HG03139 (cell line): ENCODE measurements at regions not wholly inside any gene's neighbourhood (a gene's known extent, or its start where the extent isn't known, plus 50 kb on each side); places are given as distances from the start of the nearest gene placed in this dataset.
"Not testable (repeated sequence)": the region's sequence is repeated elsewhere in the genome, so short reads cannot be mapped to it uniquely, and the experiment has no call there.

ENCODE experiments used
- ATAC-seq: cut with Tn5 transposase; IDR thresholded peaks from one replicate; pipeline ENCODE4 v1.9.1; 2021; ENCODE audit not compliant: unreplicated experiment

- ATAC-seq = no peak
Measured at GRCh38 chr18:63071701-63072141, 247.8 kb downstream of the BCL2 start.

- ATAC-seq = no peak
Measured at GRCh38 chr18:63070767-63071502, 248.6 kb downstream of the BCL2 start.

DNA sequence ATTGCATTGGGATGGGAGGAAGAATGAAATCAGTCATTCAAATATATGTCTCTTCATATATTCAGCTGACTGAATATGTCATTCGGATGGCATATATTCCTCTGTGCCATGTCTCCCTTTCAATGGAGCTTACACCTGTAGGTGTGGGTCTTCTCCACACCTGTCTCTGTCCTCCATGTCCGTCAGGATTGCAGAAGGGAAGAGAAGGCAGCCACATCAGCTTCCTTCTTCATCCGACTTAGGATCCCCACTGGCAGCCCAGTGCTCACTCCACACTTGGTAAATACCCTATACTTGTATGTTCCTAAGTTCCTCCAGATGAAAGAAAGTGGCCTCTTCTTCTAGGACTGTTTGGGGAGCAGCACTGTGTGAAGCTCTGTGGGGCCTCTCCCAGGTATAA lies 250.1 kb downstream of the BCL2 start:
- no peak for ATAC-seq

- ATAC-seq = no peak
Measured at GRCh38 chr18:63067939-63068338, 251.6 kb downstream of the BCL2 start.

DNA sequence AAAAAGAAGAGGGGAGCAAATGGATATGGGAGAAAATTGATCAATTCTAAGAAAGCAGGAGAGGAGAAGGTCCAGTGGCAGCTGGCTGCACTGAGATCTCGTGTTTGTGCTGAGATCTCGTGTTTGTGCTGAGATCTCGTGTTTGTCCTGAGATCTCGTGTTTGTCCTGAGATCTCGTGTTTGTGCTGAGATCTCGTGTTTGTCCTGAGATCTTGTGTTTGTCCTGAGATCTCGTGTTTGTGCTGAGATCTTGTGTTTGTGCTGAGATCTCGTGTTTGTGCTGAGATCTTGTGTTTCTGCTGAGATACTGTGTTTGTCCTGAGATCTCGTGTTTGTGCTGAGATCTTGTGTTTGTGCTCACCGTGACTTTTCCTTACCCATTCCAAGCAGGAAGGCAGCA lies 254.4 kb downstream of the BCL2 start:
- no peak for ATAC-seq

- ATAC-seq = no peak
Measured at GRCh38 chr18:63063171-63063570, 256.4 kb downstream of the BCL2 start.

DNA sequence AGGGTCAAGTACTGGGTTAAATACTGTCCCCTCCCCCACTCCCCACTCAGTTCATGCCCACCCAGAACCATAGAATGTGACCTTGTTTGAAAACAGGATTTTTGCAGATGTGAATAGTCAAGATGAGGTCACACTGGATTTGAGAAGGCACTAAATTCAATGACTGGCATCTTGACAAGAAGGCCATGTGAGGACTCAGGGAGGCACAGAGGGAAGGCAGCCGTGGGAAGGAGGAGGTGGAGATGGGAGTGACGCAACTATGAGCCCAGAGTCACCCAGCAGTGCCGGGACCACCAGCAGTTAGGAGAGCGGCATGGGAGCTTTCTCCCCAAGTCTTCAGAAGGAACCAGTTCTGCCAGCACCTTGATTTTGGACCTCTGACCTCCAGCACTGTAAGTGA lies 257.3 kb downstream of the BCL2 start:
- no peak for ATAC-seq

DNA sequence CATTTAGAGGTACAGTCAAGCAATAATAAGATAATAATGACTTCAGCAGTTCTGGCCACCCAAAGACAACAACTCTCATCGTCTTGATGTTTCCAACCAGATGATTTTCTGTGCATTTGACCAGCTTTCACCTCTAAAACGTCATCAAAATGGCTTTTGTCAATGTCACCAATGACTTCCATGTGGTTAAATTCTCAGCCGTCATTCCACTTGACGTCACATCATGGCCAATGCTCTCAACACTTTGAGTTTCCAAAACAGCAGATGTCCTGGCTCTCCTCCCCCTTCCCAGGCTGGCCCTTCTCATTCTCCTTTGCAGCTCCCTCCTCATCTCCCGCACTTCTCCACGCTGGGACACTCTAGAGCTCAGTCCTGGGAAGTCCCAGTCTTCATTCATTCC lies 258.3 kb downstream of the BCL2 start:
- no peak for ATAC-seq

DNA sequence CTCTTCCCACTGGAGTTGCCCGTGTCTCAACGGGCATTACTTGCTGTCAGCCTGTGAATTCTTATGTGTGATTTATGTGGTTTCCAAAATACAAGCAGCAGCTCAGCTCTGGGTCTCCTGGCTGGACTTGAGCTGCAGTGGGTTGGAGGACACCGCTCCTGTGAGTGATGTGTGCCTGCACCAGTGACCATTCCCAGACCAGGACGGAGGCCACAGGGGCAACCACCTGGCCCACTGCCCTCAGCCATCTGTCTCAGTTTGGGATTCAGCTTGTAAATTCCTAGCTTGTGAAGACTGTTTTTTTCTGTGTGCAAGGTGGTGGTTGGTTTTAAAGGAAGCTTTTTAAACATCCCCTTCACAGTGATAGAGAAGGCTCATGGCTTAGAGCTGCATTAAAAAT lies 261.0 kb downstream of the BCL2 start:
- ATAC-seq = no peak

DNA sequence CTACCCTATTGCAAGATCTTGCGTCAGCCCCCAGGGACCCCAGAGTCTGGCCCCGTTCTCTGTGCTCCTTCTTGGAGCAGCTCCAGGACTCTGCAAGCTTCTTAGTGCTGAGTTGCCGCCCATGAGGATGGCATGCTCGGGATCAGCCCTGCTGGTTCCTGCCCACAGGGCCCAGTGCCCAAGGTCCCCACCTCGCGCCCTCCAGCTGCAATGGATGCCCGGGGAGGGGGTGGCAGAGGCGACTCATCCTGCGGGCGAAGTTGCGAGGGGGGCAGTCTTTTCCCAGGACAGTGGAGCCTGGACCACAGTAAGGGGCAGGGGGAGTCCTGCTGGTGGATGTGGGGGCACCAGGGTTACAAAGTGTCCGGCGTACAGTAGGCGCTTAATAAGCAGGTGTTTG lies 261.9 kb downstream of the BCL2 start:
- no peak for ATAC-seq

DNA sequence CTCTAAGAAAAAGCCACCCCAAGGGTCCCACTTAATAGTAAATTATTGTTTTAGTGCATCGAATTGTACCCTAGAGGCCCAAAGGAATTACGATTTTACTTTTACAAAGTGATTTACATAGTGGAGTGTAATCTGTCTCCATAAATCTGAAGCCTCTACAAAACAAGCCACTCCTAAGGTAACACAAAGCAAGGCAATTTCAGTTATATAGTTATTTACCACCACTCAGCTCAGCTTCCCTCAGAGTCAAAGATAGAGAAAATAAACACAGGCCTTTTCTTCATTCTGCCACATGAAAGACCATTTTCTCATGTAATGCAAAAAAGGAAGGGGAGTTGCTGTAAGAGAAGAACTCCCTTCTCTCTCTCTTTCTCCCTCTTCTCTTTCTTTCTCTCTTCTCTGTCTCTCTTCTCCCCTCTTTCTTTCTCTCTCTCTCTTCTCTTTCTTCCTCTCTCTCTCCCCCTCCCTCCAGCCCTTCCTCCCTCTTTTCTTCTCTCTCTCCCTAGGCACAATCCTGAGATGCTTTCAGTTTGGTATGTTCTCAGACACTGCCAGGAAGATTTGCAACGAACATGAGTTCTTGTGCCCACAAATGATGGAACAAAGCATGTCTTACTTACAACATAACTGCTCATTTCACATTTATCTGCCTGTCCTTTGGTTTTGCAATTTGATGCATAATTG lies 264.5 kb downstream of the BCL2 start:
- no peak for ATAC-seq

GRCh38 chr18:63051928-63052327 lies 267.6 kb downstream of the BCL2 start:
- no peak for ATAC-seq

DNA sequence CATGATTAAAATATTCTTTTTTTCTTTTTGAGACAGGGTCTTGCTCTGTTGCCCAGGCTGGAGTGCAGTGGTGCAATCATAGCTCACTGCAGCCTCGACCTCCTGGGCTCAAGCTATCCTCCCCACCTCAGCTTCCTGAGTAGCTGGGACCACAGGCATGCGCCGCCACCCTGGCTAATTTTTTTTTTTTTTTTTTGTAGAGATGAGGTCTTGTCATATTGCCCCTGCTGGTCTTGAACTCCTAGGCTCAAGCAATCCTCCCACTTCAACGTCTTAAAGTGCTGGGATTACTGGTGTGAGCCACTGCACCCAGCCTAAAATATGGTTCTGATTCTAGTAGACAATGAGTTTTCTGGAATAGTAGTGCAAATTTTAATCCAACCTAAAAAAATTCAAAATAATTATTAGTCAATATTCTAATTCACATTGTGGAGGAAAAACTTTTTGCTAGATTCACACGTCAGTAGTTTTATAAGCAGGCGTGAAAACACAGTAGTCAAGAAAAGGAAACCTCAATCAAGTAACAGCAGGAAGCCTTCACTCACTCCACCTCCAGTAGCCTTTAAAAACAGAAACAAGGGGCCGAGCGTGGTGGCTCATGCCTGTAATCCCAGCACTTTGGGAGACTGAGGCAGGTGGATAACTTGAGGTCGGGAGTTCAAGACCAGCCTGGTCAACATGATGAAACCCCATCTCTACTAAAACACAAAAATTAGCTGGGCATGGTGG lies 268.7 kb downstream of the BCL2 start:
- not testable (repeated sequence) for ATAC-seq

DNA sequence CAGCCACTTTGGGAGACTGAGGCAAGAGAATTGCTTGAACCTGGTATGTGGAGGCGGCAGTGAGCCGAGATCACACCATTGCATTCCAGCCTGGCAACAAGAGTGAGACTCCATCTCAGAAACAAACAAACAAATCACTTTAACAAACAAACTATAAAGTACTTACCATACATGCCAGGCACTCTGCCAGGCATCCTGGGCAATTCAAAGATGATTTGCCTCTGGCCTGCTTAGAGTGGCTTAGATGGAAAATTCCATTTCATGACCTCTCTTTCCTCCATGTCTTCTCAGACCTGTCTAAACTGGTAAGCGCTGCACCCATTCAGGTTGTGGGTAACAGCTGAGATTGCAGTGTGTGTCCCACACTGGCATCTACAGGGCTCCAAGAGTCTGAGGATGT lies 273.2 kb downstream of the BCL2 start:
- ATAC-seq = no peak

GRCh38 chr18:63043516-63043915 lies 276.1 kb downstream of the BCL2 start:
- no peak for ATAC-seq

- no peak for ATAC-seq
Measured at GRCh38 chr18:63042351-63042750, 277.2 kb downstream of the BCL2 start.

DNA sequence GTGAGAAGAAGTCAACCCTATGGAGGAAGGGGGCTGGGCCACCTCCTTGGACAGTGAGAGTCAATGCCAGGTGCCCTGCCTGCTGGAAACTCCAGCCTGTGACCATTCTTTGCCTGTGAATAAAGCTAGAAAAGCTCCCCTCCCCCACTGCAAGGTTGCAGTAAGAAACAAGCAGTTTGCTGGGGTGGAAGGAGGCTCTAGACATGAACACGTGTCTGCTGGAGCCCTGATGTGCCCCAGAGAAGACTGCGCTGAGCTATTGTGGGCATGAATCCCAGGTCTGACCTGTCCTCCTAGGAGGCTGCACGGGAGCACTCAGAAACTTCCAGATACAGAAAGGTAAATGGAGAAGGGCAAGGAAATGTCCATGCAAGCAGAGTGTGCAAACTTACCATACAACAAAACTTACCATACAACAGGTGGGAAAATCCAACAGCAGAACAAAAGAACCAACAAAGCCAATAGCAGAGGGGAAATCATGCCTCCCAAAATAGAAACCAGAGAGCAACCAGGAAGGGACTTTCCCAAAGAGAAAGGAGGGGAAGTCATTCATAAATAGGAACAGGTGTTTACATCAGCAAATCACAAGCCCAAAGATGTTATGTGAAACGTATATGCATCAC lies 278.7 kb downstream of the BCL2 start:
- ATAC-seq = peak; percentile 53

GRCh38 chr18:63037491-63037890 lies 282.1 kb downstream of the BCL2 start:
- no peak for ATAC-seq

DNA sequence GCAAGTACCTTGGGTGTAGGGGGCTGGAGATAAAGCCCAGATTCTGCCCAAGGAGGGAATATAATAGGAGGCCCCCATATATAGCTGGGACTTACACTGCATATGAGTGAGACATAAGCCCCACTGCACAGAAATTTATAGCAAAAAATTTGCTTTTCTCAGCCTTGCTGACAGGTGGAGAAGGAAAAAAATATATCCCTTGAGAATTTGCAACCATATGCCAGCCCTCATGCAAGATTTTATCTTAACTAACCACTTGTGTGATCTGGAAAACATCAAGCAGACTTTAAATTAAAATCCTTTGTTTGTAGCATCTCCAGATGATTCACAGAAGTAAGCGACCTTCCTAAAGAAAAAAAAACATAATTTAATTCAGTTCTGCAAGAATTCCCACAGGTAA lies 288.2 kb downstream of the BCL2 start:
- ATAC-seq = no peak
